ENCODE measurements at regions not wholly inside any gene's neighbourhood (a gene's known extent, or its start where the extent isn't known, plus 50 kb on each side); places are given as distances from the start of the nearest gene placed in this dataset.

- no peak overlapping the region for H3K4me3 ChIP-seq (ENCODE audit: low read depth, low read length)
- DNase-seq (ENCODE audit: low read depth): no peak
- TF ChIP-seq CTCF (conservative IDR thresholded peaks at IDR 0.05; ENCODE audit: low read depth, low read length): no peak
Observed at GRCh38 chr3:78287085-78287484, 1247.2 kb downstream of the ROBO2 start.

DNA sequence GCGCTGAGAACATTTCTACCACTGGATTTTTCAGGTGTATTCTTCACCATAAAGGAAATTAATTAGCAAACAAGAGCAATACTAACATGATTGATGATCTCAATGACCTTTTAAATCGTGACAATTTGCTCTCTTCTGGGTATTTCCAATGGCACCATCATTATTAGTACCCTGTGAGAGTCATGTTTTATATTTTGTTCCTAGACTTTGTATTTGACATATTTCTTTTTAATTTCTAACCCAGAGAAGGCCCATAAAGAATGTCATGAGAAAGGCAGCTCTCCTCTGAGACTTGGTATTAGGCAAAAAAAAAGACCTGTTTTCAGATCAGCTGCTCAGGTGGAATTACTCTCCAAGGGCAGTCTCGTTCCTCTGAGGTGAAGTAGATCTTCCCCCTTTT, 1253.4 kb downstream of the ROBO2 start:
- no peak for TF ChIP-seq CTCF (conservative IDR thresholded peaks at IDR 0.05; ENCODE audit: low read depth, low read length)
- no peak overlapping the region for H3K4me3 ChIP-seq (ENCODE audit: low read depth, low read length)
- no peak for DNase-seq (ENCODE audit: low read depth)

- no peak overlapping the region for H3K4me3 ChIP-seq (ENCODE audit: low read depth, low read length)
- no peak for DNase-seq (ENCODE audit: low read depth)
- no peak for TF ChIP-seq CTCF (conservative IDR thresholded peaks at IDR 0.05; ENCODE audit: low read depth, low read length)
Observed at GRCh38 chr3:78304115-78304514, 1264.2 kb downstream of the ROBO2 start.

DNA sequence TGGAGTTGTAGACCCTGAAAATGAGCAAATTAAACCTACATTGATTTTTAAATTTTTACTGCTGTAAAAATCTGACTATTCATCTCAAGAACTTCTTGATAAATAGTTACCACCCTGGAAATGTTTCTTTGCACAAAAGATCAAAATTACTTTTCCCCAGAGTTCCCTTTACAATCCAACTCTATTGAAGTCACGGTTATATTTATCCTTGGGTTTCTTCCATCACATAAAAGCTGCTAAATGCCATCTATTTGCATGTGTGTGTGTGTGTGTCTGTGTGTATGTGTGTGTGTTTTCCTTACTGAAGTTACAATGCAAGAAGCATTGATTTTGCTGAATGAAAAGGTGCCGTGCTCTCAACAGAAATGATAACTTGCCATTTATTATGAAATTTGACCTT, 1273.0 kb downstream of the ROBO2 start:
- no peak for DNase-seq (ENCODE audit: low read depth)
- H3K4me3 ChIP-seq (ENCODE audit: low read depth, low read length): no peak overlapping the region
- TF ChIP-seq CTCF (conservative IDR thresholded peaks at IDR 0.05; ENCODE audit: low read depth, low read length): no peak

DNA sequence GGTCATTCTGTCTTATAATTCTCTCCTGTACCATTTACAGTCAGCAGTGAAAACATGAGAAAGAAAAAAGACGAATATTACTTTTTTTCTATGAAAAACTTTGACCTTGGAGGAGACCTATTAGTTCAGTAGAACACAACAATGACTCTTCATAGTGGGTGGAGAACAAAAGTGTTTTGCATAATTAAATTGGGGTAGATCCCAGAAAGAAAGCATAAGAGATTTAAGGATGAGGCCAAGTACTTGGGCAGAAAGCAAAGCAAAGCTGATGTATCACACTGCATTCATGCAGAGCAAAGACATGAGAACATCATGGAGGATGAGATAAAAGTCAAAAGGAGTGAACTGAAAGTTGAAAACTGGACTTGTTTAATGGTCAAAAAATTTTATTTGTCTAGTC, 1273.4 kb downstream of the ROBO2 start:
- no peak for TF ChIP-seq CTCF (conservative IDR thresholded peaks at IDR 0.05; ENCODE audit: low read depth, low read length)
- no peak for DNase-seq (ENCODE audit: low read depth)
- no peak overlapping the region for H3K4me3 ChIP-seq (ENCODE audit: low read depth, low read length)

GRCh38 chr3:78314327-78314726, 1274.4 kb downstream of the ROBO2 start:
- no peak overlapping the region for H3K4me3 ChIP-seq (ENCODE audit: low read depth, low read length)
- no peak for DNase-seq (ENCODE audit: low read depth)
- no peak for TF ChIP-seq CTCF (conservative IDR thresholded peaks at IDR 0.05; ENCODE audit: low read depth, low read length)

- no peak for TF ChIP-seq CTCF (conservative IDR thresholded peaks at IDR 0.05; ENCODE audit: low read depth, low read length)
- no peak for DNase-seq (ENCODE audit: low read depth)
- no peak overlapping the region for H3K4me3 ChIP-seq (ENCODE audit: low read depth, low read length)
Observed at GRCh38 chr3:78317774-78318173, 1277.9 kb downstream of the ROBO2 start.

Data from choroid plexus epithelial cell (primary cell).